ENCODE measurements at regions not wholly inside any gene's neighbourhood (a gene's known extent, or its start where the extent isn't known, plus 50 kb on each side); places are given as distances from the start of the nearest gene placed in this dataset.

DNA sequence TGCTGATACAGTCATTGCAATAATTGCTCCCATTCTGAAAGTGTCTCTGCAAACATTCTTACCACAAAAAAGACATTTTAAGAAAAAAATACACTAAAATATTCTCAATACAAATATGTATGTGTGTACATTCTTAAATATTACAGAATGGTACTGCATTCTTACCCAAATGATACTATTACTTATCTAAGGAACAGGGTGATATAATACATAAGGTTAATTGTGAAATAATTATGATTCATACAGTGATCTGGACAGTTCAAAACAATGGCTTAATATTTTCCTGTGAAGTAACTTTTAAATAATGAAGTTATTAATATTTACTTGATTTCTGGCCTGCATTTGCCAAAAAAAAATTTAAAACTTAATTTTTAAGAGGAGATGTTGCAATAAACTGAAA, 694.6 kb downstream of the TUSC7 start:
- Mint-ChIP-seq H3K27ac (no peak overlapping the region), H3K36me3 (ENCODE audit: low read depth) (no peaks in the 10 kb centered on the region), H3K27me3 (ENCODE audit: insufficient read depth) (peaks cover 17% of the 10 kb centered on the region), H3K4me1 (peaks cover 37% of the 10 kb centered on the region), H3K9me3 (no peaks in the 10 kb centered on the region), H3K4me3 (no peak overlapping the region)
- TF ChIP-seq, protein P1, sequence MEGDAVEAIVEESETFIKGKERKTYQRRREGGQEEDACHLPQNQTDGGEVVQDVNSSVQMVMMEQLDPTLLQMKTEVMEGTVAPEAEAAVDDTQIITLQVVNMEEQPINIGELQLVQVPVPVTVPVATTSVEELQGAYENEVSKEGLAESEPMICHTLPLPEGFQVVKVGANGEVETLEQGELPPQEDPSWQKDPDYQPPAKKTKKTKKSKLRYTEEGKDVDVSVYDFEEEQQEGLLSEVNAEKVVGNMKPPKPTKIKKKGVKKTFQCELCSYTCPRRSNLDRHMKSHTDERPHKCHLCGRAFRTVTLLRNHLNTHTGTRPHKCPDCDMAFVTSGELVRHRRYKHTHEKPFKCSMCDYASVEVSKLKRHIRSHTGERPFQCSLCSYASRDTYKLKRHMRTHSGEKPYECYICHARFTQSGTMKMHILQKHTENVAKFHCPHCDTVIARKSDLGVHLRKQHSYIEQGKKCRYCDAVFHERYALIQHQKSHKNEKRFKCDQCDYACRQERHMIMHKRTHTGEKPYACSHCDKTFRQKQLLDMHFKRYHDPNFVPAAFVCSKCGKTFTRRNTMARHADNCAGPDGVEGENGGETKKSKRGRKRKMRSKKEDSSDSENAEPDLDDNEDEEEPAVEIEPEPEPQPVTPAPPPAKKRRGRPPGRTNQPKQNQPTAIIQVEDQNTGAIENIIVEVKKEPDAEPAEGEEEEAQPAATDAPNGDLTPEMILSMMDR (conservative IDR thresholded peaks at IDR 0.05), result no peak
- Histone ChIP-seq H3K36me3 (ENCODE audit: control insufficient read depth, insufficient read depth, low read length) (no peaks in the 10 kb centered on the region), H3K9ac (ENCODE audit: extremely low read depth, low read length, poor library complexity, severe bottlenecking) (no peak overlapping the region), H3K9me3 (ENCODE audit: control insufficient read depth, low read length) (no peaks in the 10 kb centered on the region), H3K4me3 (ENCODE audit: low read length) (no peak overlapping the region), H3K27ac (ENCODE audit: low read depth, low read length) (no peak overlapping the region), H3K27me3 (ENCODE audit: control insufficient read depth, insufficient read depth, low read length, poor library complexity, severe bottlenecking) (no peaks in the 10 kb centered on the region), H3K4me1 (ENCODE audit: control insufficient read depth, insufficient read depth, low read length) (peaks cover 10% of the 10 kb centered on the region)
- DNase-seq, result no peak

DNA sequence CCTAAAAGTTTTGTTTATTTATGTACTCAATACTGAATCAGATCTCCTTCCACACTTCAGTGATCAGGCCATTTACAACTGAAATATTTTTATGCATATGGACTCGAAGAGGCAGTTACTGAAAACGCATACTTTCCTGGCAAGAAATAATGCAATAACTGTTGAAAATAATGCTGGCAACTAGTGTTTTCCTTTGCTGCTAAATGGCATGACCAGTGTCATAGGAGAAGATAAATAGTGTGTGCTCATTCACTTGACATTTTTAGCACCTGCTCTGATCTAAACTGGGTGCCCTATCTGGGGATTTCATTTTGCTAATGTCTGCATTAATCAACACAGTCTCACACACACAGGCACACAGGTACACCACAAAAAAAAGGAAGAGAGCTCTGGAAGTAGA, 695.2 kb downstream of the TUSC7 start:
- Mint-ChIP-seq H3K36me3 (ENCODE audit: low read depth) (no peaks in the 10 kb centered on the region), H3K4me3 (no peak overlapping the region), H3K9me3 (no peaks in the 10 kb centered on the region), H3K4me1 (peaks cover 31% of the 10 kb centered on the region), H3K27ac (no peak overlapping the region), H3K27me3 (ENCODE audit: insufficient read depth) (peaks cover 17% of the 10 kb centered on the region)
- no peak overlapping the region for H3K27ac ChIP-seq (ENCODE audit: low read depth, low read length)
- H3K9me3 ChIP-seq (ENCODE audit: control insufficient read depth, low read length), result no peaks in the 10 kb centered on the region
- peaks cover 4% of the 10 kb centered on the region for H3K4me1 ChIP-seq (ENCODE audit: control insufficient read depth, insufficient read depth, low read length)
- TF ChIP-seq, protein P1 (conservative IDR thresholded peaks at IDR 0.05), result no peak
- H3K36me3 ChIP-seq (ENCODE audit: control insufficient read depth, insufficient read depth, low read length), result no peaks in the 10 kb centered on the region
- H3K9ac ChIP-seq (ENCODE audit: extremely low read depth, low read length, poor library complexity, severe bottlenecking), result no peak overlapping the region
- no peak for DNase-seq
- WGBS, 2 experiments (ENCODE audit: insufficient coverage in 1 of 2, insufficient read length in 1 of 2), result 90 to 94% methylated on average over 2 of the region's 2 CpGs
- no peaks in the 10 kb centered on the region for H3K27me3 ChIP-seq (ENCODE audit: control insufficient read depth, insufficient read depth, low read length, poor library complexity, severe bottlenecking)
- H3K4me3 ChIP-seq (ENCODE audit: low read length), result no peak overlapping the region

DNA sequence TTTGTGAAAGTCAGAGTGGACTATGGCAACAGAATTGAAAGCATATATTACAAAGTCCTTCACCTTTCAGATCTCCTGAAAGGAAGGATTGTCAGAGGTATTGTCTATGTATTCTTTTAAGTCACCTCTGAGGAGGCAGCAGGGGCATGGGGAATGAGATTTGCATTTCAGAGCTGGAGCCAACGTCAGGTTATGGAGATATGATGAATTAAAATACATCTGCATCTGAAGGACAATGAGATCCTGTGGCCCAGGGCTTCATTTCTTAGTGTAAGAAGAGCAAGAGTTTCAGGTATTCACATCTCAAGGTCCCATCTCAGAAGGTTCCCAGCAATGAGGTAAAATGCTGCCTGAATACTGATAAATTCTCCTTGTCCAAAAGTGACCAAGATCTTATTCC, 695.8 kb downstream of the TUSC7 start:
- Mint-ChIP-seq H3K9me3 (no peaks in the 10 kb centered on the region), H3K4me3 (no peak overlapping the region), H3K27me3 (ENCODE audit: insufficient read depth) (peaks cover 17% of the 10 kb centered on the region), H3K36me3 (ENCODE audit: low read depth) (no peaks in the 10 kb centered on the region), H3K4me1 (peaks cover 29% of the 10 kb centered on the region), H3K27ac (no peak overlapping the region)
- DNase-seq, result no peak
- Histone ChIP-seq H3K27ac (ENCODE audit: low read depth, low read length) (no peak overlapping the region), H3K9me3 (ENCODE audit: control insufficient read depth, low read length) (no peaks in the 10 kb centered on the region), H3K27me3 (ENCODE audit: control insufficient read depth, insufficient read depth, low read length, poor library complexity, severe bottlenecking) (no peaks in the 10 kb centered on the region), H3K36me3 (ENCODE audit: control insufficient read depth, insufficient read depth, low read length) (no peaks in the 10 kb centered on the region), H3K4me3 (ENCODE audit: low read length) (no peak overlapping the region), H3K9ac (ENCODE audit: extremely low read depth, low read length, poor library complexity, severe bottlenecking) (no peak overlapping the region), H3K4me1 (ENCODE audit: control insufficient read depth, insufficient read depth, low read length) (peaks cover 8% of the 10 kb centered on the region)
- WGBS, 2 experiments (ENCODE audit: insufficient coverage in 1 of 2, insufficient read length in 1 of 2), result 17 to 23% methylated on average over 1 of the region's 1 CpG
- TF ChIP-seq, protein P1 (conservative IDR thresholded peaks at IDR 0.05), result no peak

Data from endodermal cell (in vitro differentiated cells).